IPS-20b (cell line): ENCODE measurements at regions not wholly inside any gene's neighbourhood (a gene's known extent, or its start where the extent isn't known, plus 50 kb on each side); places are given as distances from the start of the nearest gene placed in this dataset.

ENCODE experiments used
- H3K27ac ChIP-seq: one replicate; pipeline ENCODE4 v1.5.1; 2013; ENCODE audit warnings: low read length
- H3K27me3 ChIP-seq: 2 replicates; pipeline ENCODE4 v1.6.1; 2013; ENCODE audit warnings: mild to moderate bottlenecking, low read length, inconsistent platforms; ENCODE audit not compliant: insufficient read depth
- H3K36me3 ChIP-seq: 2 replicates; pipeline ENCODE4 v1.6.1; 2013; ENCODE audit warnings: low read depth, mild to moderate bottlenecking, inconsistent platforms, low read length, moderate library complexity; ENCODE audit not compliant: insufficient read depth
- H3K4me1 ChIP-seq: 2 replicates; pipeline ENCODE4 v1.6.1; 2013; ENCODE audit warnings: mild to moderate bottlenecking, control low read depth, inconsistent platforms, low read length, moderate library complexity; ENCODE audit not compliant: insufficient read depth
- H3K4me3 ChIP-seq: 2 replicates; pipeline ENCODE4 v1.5.1; 2013; ENCODE audit warnings: mild to moderate bottlenecking, low read length, inconsistent platforms
- H3K9ac ChIP-seq: 2 replicates; pipeline ENCODE4 v1.6.1; 2013; ENCODE audit warnings: low read depth, mild to moderate bottlenecking, inconsistent platforms, low read length, moderate library complexity
- H3K9me3 ChIP-seq: 2 replicates; pipeline ENCODE4 v1.6.1; 2013; ENCODE audit warnings: mild to moderate bottlenecking, low read depth, low read length, inconsistent platforms; ENCODE audit not compliant: insufficient read depth

DNA sequence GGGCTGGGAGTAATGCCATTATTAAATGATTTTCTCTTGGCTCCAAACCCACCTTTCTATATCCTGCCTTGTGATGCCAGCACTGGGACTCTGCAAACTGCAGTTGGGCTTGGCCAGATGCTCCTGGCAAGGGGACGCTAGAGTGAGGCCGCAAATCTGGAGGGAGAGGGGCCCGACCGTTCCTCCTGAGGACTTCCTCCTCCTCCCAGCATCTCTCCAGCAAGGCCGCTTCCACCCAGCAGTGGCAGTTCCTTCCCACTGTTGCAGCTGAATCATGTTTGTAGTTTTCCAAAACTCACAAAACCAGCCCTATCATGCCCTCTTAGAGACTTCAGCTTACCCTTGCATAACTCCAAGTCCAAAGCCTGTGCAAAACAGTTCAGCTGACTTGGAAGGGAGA is 244.4 kb downstream of the FOXA2 start:
- H3K27ac ChIP-seq = no peak overlapping the region
- H3K4me1 ChIP-seq = no peaks in the 10 kb centered on the region
- no peaks in the 10 kb centered on the region for H3K9me3 ChIP-seq
- H3K27me3 ChIP-seq = peaks cover 21% of the 10 kb centered on the region
- no peak overlapping the region for H3K9ac ChIP-seq
- no peaks in the 10 kb centered on the region for H3K36me3 ChIP-seq
- H3K4me3 ChIP-seq = no peak overlapping the region

DNA sequence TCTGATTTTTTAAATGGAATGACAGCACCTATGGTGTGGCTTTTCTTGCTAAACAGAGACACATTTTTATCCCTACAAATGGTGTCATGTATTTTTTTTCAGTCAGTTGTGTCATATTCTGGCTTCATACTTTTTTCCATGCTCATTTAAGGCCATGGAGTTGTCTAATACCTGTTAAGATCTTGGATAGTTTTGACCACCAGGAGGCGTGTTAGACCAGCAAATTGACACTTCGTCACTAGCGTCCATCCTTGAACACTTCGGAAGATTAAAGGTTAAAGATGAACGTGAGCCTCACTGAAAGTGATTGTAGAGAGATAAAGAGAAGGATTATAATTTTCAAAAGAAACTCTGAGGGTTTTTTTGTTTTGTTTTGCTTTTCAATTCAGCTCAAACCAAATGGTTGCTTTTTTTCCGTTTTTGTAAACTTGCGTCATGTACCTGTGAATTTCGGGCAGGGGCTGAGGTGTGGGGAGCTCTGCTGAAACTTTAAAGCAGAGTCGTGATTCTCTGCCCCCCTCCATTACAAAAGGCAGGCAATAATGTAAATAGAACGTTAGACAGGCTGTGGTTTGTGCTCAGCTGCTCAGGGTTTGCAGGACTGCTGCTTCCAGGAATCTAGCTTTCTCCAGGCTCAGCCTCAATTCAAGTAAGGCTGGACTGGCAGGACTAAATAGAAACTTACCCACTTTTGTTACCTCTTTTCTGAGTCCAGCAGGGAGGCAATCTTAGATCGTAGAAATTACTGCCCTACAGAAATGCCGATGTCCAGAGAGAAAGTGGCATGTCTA is 245.1 kb downstream of the FOXA2 start:
- H3K36me3 ChIP-seq = no peaks in the 10 kb centered on the region
- no peak overlapping the region for H3K4me3 ChIP-seq
- no peak overlapping the region for H3K27ac ChIP-seq
- no peaks in the 10 kb centered on the region for H3K4me1 ChIP-seq
- H3K9ac ChIP-seq = no peak overlapping the region
- H3K27me3 ChIP-seq = peaks cover 26% of the 10 kb centered on the region
- no peaks in the 10 kb centered on the region for H3K9me3 ChIP-seq

DNA sequence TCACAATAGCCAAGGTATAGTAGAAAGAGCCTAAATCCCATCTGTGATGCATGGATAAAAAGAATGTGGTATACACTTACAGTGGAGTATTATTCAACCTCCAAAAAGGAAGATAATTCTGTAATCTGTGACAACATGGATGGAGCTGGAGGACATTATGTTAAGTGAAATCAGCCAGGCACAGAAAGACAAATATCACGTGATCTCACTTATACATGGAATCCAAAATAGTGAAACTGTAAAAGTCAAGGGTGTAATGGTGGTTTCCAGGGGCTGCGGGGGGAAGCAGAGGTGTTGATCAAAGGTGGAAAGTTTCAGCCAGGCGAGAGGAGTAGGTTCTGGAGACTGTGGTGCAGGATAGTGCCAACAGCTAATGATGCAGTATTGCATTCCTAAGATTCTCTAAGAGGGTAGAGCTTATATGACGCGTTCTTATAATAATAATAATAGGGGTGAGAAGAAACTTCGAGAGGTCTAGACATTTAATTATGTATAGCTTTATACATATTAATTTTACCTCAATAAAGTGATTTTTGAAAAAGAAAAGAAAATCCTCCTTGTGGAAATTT is 246.1 kb downstream of the FOXA2 start:
- Histone ChIP-seq H3K4me3 (no peak overlapping the region), H3K27ac (no peak overlapping the region), H3K36me3 (no peaks in the 10 kb centered on the region), H3K27me3 (peaks cover 36% of the 10 kb centered on the region), H3K9ac (no peak overlapping the region), H3K4me1 (no peaks in the 10 kb centered on the region), H3K9me3 (no peaks in the 10 kb centered on the region)

DNA sequence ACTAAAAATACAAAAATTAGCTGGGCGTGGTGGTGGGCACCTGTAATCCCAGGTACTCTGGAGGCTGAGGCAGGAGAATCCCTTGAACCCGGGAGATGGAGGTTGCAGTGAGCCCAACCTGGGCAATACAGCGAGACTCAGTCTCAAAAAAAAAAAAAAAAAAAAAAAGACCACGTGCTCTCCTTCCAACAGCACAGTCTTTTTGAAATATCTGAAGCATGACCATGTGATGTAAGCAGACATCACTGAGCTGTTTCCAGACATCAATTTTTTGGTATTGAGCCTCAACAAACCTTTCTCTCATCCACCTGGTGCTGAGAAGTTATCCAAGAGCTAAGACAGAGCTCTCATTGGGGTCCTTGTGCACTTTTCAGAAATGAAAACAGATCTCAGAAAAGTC is 249.2 kb downstream of the FOXA2 start:
- Histone ChIP-seq H3K4me3 (no peak overlapping the region), H3K4me1 (no peaks in the 10 kb centered on the region), H3K9me3 (no peaks in the 10 kb centered on the region), H3K27ac (no peak overlapping the region), H3K9ac (no peak overlapping the region), H3K36me3 (no peaks in the 10 kb centered on the region), H3K27me3 (peaks cover 43% of the 10 kb centered on the region)

DNA sequence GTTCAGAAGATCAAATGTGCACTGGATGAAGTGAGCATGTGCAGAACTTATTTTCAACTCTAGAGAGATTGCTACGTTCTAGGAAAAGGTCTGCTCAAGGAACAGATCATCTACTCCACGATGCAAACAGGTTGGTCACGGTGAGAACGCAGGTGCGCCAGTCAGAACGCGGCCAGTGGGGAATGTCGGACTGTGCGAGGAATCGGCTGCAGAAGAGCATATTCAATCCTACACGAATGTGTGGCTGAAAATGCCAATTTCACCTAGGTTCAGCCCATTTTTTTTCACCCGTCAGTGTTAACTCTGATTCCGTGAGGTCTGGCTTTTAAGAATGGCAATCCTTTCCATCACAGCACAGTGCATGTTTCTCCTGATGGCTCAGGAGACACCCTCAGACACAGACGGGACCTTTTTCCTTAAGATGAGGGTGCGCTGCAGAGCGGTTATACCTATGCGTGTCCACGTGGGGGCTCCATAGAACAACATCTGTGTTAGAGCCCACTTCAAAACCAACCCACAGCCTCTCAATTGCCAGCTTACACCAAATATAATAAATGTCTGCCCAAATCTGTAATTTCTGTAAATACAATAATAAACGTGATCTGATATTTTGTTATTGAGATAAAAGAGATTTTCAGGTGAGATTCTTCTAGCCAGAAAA is 250.4 kb downstream of the FOXA2 start:
- Histone ChIP-seq H3K27ac (no peak overlapping the region), H3K9ac (no peak overlapping the region), H3K27me3 (peaks cover 32% of the 10 kb centered on the region), H3K36me3 (no peaks in the 10 kb centered on the region), H3K9me3 (no peaks in the 10 kb centered on the region), H3K4me3 (no peak overlapping the region), H3K4me1 (no peaks in the 10 kb centered on the region)

DNA sequence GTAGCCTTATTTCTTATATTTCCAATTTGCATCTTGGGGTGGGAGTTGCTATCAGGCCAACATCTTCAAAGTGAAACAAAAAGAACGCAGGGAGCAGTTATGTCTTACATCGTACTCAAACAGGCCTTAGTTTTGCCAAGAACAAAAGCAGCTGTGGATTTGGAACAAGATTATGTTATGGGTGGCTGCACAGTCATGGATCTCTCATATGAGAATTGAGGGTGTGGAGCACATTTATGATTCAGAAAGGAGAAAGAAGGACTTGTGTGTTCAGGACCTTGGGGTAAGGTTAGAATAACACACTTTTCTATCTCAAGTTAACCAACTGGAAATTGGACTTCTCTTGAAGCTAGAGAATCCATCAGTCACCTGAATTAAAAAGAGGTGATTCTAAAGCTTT is 259.9 kb downstream of the FOXA2 start:
- Histone ChIP-seq H3K27me3 (no peaks in the 10 kb centered on the region), H3K9ac (no peak overlapping the region), H3K27ac (no peak overlapping the region), H3K36me3 (no peaks in the 10 kb centered on the region), H3K4me1 (no peaks in the 10 kb centered on the region), H3K9me3 (no peaks in the 10 kb centered on the region), H3K4me3 (no peak overlapping the region)

DNA sequence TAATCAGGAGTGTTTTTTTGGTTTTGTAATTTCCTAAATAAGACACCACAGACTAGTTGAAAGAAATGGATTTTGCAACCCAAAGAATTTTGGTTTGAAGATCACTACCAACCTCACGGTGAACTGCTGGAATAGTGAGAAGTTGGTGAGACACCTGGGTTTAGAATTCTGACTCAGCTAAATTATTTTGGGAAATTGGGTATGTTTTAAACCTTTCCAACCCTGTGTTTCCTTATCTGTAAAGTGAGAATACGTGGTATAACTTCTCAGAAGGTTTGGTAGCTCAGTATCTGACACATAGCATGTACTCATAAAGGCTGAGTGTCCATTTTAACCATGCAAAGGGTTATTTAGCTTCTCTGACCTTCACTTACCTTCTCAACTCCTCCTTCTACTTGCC is 261.9 kb downstream of the FOXA2 start:
- Histone ChIP-seq H3K4me1 (no peaks in the 10 kb centered on the region), H3K4me3 (no peak overlapping the region), H3K36me3 (no peaks in the 10 kb centered on the region)

DNA sequence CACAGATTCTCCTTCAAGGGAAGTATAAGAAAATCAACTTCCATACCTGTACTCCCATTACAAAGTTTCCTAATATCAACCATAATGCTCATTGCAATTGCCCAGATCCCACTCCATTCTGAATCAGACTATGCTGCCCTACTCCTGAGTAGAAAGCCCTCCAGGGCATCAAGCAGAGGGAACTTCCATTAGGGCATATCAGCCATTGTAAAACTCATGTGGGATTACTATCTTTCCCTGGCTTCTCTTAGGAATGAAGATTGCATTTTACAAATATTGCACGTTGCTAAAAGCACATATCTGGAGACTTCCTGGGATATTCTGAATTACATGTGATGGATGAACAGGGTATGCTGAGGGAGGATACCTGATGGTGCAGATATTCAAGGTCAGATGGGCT is 263.2 kb downstream of the FOXA2 start:
- H3K27ac ChIP-seq = no peak overlapping the region
- H3K4me3 ChIP-seq = no peak overlapping the region
- no peaks in the 10 kb centered on the region for H3K36me3 ChIP-seq
- no peak overlapping the region for H3K9ac ChIP-seq
- H3K27me3 ChIP-seq = no peaks in the 10 kb centered on the region
- no peaks in the 10 kb centered on the region for H3K9me3 ChIP-seq
- H3K4me1 ChIP-seq = no peaks in the 10 kb centered on the region

More for the DNA sequence above, 261.9 kb downstream of the FOXA2 start:
- Histone ChIP-seq H3K9ac (no peak overlapping the region), H3K27ac (no peak overlapping the region), H3K9me3 (no peaks in the 10 kb centered on the region), H3K27me3 (no peaks in the 10 kb centered on the region)

DNA sequence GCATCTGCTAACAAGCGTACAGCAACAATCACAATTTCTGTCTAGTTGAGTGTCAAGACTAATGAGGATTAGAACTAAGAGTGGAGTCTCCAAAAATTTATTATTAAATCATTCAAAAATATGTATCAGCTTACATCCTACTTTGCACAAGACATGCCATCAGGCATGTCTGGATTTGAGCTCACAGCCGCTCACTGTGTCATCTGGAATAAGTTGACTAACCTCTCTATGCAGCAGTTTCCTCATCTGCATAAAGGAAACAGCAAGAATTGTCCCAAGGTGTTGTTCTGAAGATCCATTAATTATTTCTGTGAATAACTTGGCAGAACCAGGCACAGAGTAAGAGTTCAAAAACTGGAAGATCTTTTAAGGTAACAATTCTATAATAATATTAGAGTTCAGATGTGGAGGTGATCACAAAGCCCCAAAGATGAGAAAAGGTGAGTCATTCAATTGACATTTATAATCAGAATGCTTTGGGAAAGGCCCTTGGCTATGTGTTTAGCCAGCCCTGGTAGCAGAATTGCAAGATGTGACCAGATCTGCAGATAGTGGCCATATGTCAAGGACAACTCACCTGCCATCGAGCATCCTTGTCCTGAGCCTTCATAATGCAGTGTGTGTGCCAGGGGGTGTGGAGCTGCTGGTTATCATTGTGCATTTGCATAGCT is 264.0 kb downstream of the FOXA2 start:
- H3K4me3 ChIP-seq = no peak overlapping the region
- H3K27me3 ChIP-seq = no peaks in the 10 kb centered on the region
- no peaks in the 10 kb centered on the region for H3K4me1 ChIP-seq
- no peaks in the 10 kb centered on the region for H3K9me3 ChIP-seq
- H3K9ac ChIP-seq = no peak overlapping the region
- no peak overlapping the region for H3K27ac ChIP-seq
- H3K36me3 ChIP-seq = no peaks in the 10 kb centered on the region

DNA sequence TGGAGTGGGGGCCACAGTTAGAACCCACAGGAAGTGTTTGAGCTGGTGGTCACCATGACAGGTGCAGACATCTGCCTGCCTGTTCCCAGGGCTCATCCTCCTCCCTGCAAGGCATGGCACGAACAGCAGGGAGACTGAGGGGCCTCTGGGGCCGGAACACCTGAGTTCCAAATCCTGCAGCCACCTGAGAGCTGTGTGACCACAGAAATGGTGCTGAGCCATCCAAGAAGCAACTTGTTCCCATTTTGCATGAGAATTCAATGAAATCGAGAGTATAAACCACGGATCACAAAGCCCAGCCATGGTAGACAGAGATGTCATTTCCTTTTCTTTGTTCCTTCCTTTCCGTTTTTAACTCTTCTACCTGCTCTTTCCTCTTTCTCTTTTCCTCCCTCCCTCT is 268.6 kb downstream of the FOXA2 start:
- Histone ChIP-seq H3K9ac (no peak overlapping the region), H3K27ac (no peak overlapping the region), H3K9me3 (no peaks in the 10 kb centered on the region), H3K27me3 (no peaks in the 10 kb centered on the region), H3K4me1 (no peaks in the 10 kb centered on the region; the same call in 1 of the 2 replicates), H3K4me3 (no peak overlapping the region), H3K36me3 (no peaks in the 10 kb centered on the region)

DNA sequence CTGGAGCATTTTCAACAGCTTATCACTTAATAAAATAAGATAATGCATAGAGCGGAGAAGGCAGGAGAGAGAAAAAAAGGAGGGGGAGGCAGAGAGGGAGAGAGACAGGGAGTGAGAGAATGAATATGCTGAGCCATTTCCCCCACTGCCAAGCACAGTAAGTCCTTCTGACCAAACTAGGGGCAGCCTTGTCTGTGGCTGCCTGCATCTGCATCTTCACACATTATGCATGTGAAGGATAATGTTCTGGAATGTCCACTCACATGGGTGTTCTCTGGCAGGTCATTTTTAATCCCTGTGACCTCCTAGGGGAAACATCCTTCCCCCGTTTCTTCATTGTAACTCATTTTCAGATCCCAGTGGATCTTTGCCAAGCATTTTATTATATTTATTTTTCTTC is 269.3 kb downstream of the FOXA2 start:
- Histone ChIP-seq H3K4me1 (no peaks in the 10 kb centered on the region; the same call in 1 of the 2 replicates), H3K27ac (no peak overlapping the region), H3K36me3 (no peaks in the 10 kb centered on the region), H3K9ac (no peak overlapping the region), H3K4me3 (no peak overlapping the region), H3K9me3 (no peaks in the 10 kb centered on the region), H3K27me3 (no peaks in the 10 kb centered on the region)
